Right lobe of liver (tissue), 4 donors: ENCODE measurements at regions not wholly inside any gene's neighbourhood (a gene's known extent, or its start where the extent isn't known, plus 50 kb on each side); places are given as distances from the start of the nearest gene placed in this dataset.

Experiments used
- CTCF ChIP-seq, 4 donors: fragments of 200-600 bp in 3 of 4; fragments of 450-650 bp in 1 of 4; IDR thresholded peaks; one replicate each; pipeline versions ENCODE4 v1.5.1 to v1.8.0; 2016 to 2022; ENCODE audit warnings: antibody characterized with exemption in 4 of 4, mild to moderate bottlenecking in 2 of 4
- POLR2A ChIP-seq: fragments of 450-650 bp; IDR thresholded peaks from one replicate; pipeline ENCODE4 v1.6.1; 2017; ENCODE audit warnings: antibody characterized with exemption, mild to moderate bottlenecking
- donor health status: DM: no; HTN: no; CAD: no.
- donor health status: DM: no; HTN: no; CAD: no.
- donor health status: DM: no; HTN: yes; CAD: no.

GRCh38 chr14:76603713-76604112, 157.6 kb upstream of the VASH1 start:
- TF ChIP-seq CTCF (IDR thresholded peaks at IDR 0.05) (no peak), POLR2A (no peak)
